Calu3 (cell line): ENCODE measurements at regions not wholly inside any gene's neighbourhood (a gene's known extent, or its start where the extent isn't known, plus 50 kb on each side); places are given as distances from the start of the nearest gene placed in this dataset.

Source experiments
- BruUV-seq: library from RNA; stranded (reverse); fragments of 400-500 nt; replicated peaks from 2 replicates; lab custom pipeline; 2021; lab: Mats Ljungman, UMichigan
- CTCF ChIA-PET: fragments of 300-600 bp; sonication (Branson Sonifier 250); formaldehyde crosslinking; loops from one replicate; lab custom pipeline; 2022; ENCODE audit warnings: antibody characterized with exemption; lab: Charles Lee
- DNase-seq: peaks from one replicate; pipeline ENCODE4 v3.0.0; 2022
- H3K27ac Mint-ChIP-seq: one replicate; pipeline ENCODE4 v1.8.0; 2022; ENCODE audit warnings: mixed read lengths; ENCODE audit not compliant: unreplicated experiment
- H3K27me3 Mint-ChIP-seq: one replicate; pipeline ENCODE4 v1.8.0; 2022; ENCODE audit warnings: mixed read lengths; ENCODE audit not compliant: unreplicated experiment
- H3K36me3 Mint-ChIP-seq: one replicate; pipeline ENCODE4 v1.8.0; 2022; ENCODE audit warnings: mild to moderate bottlenecking, moderate library complexity, mixed read lengths; ENCODE audit not compliant: insufficient read depth, unreplicated experiment
- H3K4me1 Mint-ChIP-seq: one replicate; pipeline ENCODE4 v1.8.0; 2022; ENCODE audit warnings: mild to moderate bottlenecking, low read depth, mixed read lengths; ENCODE audit not compliant: unreplicated experiment
- H3K4me3 Mint-ChIP-seq: one replicate; pipeline ENCODE4 v1.8.0; 2022; ENCODE audit warnings: mild to moderate bottlenecking, low read depth, moderate library complexity, mixed read lengths; ENCODE audit not compliant: unreplicated experiment
- H3K9me3 Mint-ChIP-seq: one replicate; pipeline ENCODE4 v1.8.0; 2022; ENCODE audit warnings: low read depth, mixed read lengths; ENCODE audit not compliant: unreplicated experiment
- CTCF ChIP-seq: fragments of 200-600 bp; IDR thresholded peaks from one replicate; pipeline ENCODE4 v1.8.0; 2022; ENCODE audit warnings: antibody characterized with exemption; ENCODE audit not compliant: unreplicated experiment
- intact Hi-C: fragments of 100-400 bp; cut with micrococcal nuclease; formaldehyde crosslinking; loops from one replicate; pipeline ENCODE4 v1.10.0; 2022; ENCODE audit not compliant: unreplicated experiment

DNA sequence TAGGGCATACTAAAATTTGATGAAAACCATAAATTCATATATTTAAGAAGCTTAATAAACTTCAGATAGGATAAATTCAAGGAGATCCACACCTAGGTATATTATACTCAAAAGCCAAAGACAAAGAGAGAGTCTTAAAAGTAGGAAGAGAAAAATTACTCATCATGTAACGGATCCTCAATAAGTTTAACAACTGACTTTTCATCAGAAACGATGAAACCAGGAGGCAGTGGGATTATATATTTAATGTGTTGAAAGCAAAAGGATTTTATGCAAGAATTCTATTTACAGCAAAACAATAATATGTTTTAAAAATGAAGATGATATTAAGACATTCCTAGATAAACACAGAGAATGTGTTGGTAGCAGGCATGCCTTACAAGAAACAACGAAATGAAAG, 202.7 kb downstream of the OXSM start:
- no peak for TF ChIP-seq CTCF
- intact Hi-C loops = no loop called here
- peaks cover 10% of the 10 kb centered on the region for H3K9me3 Mint-ChIP-seq

GRCh38 chr3:26004172-26004571, 214.3 kb downstream of the OXSM start:
- H3K9me3 Mint-ChIP-seq = no peaks in the 10 kb centered on the region
- H3K36me3 Mint-ChIP-seq = no peaks in the 10 kb centered on the region
- no peak for DNase-seq
- H3K4me1 Mint-ChIP-seq = no peaks in the 10 kb centered on the region
- no peaks in the 10 kb centered on the region for H3K27me3 Mint-ChIP-seq
- no peak overlapping the region for H3K4me3 Mint-ChIP-seq
- intact Hi-C loops = no loop called here
- no peak for TF ChIP-seq CTCF
- H3K27ac Mint-ChIP-seq = no peak overlapping the region
- CTCF ChIA-PET = no interaction called here
- BruUV-seq = no TSS peak

More for the DNA sequence above, 202.7 kb downstream of the OXSM start:
- H3K27ac Mint-ChIP-seq = no peak overlapping the region
- no peaks in the 10 kb centered on the region for H3K36me3 Mint-ChIP-seq
- H3K27me3 Mint-ChIP-seq = no peaks in the 10 kb centered on the region
- DNase-seq = no peak
- H3K4me3 Mint-ChIP-seq = no peak overlapping the region
- CTCF ChIA-PET = no interaction called here
- H3K4me1 Mint-ChIP-seq = no peaks in the 10 kb centered on the region
- no TSS peak for BruUV-seq

- CTCF ChIA-PET = no interaction called here
- Mint-ChIP-seq H3K27ac (no peak overlapping the region), H3K9me3 (no peaks in the 10 kb centered on the region), H3K4me1 (no peaks in the 10 kb centered on the region), H3K4me3 (no peak overlapping the region), H3K27me3 (no peaks in the 10 kb centered on the region), H3K36me3 (no peaks in the 10 kb centered on the region)
- no peak for DNase-seq
- BruUV-seq = no TSS peak
- no peak for TF ChIP-seq CTCF
- intact Hi-C loops = no loop called here
Measured at GRCh38 chr3:26011276-26011675, 221.4 kb downstream of the OXSM start.

- TF ChIP-seq CTCF = no peak
Measured at GRCh38 chr3:26012241-26012745, 222.4 kb downstream of the OXSM start.

More at GRCh38 chr3:26012241-26012745, 222.4 kb downstream of the OXSM start:
- no peaks in the 10 kb centered on the region for H3K27me3 Mint-ChIP-seq
- intact Hi-C loops = no loop called here
- H3K9me3 Mint-ChIP-seq = no peaks in the 10 kb centered on the region
- CTCF ChIA-PET = no interaction called here
- H3K27ac Mint-ChIP-seq = no peak overlapping the region
- no peaks in the 10 kb centered on the region for H3K4me1 Mint-ChIP-seq
- no peak overlapping the region for H3K4me3 Mint-ChIP-seq
- BruUV-seq = no TSS peak
- no peaks in the 10 kb centered on the region for H3K36me3 Mint-ChIP-seq
- no peak for DNase-seq
